Esophagus squamous epithelium (tissue), 4 donors: ENCODE measurements at regions not wholly inside any gene's neighbourhood (a gene's known extent, or its start where the extent isn't known, plus 50 kb on each side); places are given as distances from the start of the nearest gene placed in this dataset.

Experiments used
- POLR2A ChIP-seq, 4 donors: fragments of 450-650 bp; IDR thresholded peaks; one replicate each; pipeline ENCODE4 v1.6.1; 2017; ENCODE audit warnings: antibody characterized with exemption in 4 of 4, mild to moderate bottlenecking in 4 of 4, moderate library complexity in 3 of 4
- TF ChIP-seq, protein P1 (sequence below), 6 experiments: fragments of 450-650 bp in 4 of 6; fragments of 200-600 bp in 2 of 6; sonication (generic) in 2 of 6; IDR thresholded peaks; one replicate each; pipeline ENCODE4 v1.5.1; 2016 to 2019; ENCODE audit warnings: antibody characterized with exemption in 6 of 6, mild to moderate bottlenecking in 4 of 6, moderate library complexity in 4 of 6

DNA sequence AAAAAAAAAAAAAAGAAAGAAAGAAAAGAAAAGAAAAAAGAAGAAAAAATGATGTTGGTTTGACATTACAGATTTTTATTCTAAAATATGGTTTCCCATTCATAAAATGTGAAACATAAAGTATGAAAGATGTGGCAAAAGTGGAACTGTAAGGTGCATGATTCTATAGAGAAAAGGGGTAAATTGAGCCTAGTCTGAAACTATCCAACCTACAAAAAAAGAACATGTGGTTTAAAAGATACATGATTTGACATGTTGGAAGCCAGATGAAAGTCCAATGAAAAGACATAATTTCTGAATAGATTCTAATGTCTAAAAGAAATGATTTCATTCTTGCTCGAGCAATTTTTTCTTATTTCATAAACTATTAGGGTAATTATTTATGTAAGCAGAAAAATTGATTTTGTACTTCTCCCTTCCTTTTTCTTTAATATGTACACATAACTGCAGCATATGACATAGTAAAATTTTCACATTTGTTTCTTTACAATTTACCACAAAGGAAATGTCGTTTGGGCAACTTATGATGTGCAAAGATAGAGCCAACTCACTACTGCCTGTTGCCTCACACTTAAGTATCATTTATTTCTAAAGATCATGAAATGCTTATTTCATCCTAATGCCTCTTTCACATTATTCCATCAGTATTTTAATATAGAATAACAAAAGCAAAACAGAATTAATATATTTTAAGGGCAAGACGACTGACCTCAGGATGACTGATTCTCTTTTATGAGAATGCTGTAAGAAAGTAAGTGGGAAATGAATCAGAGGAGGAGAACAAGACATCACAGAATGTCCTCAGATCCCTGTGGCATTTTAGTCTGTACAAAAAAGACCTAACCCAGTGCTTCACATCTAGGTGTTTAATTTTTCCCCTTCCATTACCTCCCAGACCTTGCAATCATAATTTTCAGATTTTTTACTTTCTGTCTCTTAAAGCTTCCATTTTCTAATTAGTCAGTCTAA, 165.8 kb upstream of the HMCN1 start:
- TF ChIP-seq, protein P1, sequence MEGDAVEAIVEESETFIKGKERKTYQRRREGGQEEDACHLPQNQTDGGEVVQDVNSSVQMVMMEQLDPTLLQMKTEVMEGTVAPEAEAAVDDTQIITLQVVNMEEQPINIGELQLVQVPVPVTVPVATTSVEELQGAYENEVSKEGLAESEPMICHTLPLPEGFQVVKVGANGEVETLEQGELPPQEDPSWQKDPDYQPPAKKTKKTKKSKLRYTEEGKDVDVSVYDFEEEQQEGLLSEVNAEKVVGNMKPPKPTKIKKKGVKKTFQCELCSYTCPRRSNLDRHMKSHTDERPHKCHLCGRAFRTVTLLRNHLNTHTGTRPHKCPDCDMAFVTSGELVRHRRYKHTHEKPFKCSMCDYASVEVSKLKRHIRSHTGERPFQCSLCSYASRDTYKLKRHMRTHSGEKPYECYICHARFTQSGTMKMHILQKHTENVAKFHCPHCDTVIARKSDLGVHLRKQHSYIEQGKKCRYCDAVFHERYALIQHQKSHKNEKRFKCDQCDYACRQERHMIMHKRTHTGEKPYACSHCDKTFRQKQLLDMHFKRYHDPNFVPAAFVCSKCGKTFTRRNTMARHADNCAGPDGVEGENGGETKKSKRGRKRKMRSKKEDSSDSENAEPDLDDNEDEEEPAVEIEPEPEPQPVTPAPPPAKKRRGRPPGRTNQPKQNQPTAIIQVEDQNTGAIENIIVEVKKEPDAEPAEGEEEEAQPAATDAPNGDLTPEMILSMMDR (IDR thresholded peaks at IDR 0.05): no peak
- no peak for TF ChIP-seq POLR2A (IDR thresholded peaks at IDR 0.05)
